SK-N-SH (cell line): ENCODE measurements at regions not wholly inside any gene's neighbourhood (a gene's known extent, or its start where the extent isn't known, plus 50 kb on each side); places are given as distances from the start of the nearest gene placed in this dataset.

Experiments used
- CHD2 ChIP-seq: fragments of 150-350 bp; IDR thresholded peaks from 2 replicates; pipeline ENCODE4 v1.6.1; 2018; ENCODE audit warnings: low read length; ENCODE audit not compliant: partially characterized antibody
- ELF1 ChIP-seq: IDR thresholded peaks from 2 replicates; pipeline ENCODE4 v1.4.0; 2012
- EP300 ChIP-seq, 2 experiments: IDR thresholded peaks; 2 replicates each; pipeline versions ENCODE4 v1.4.0 to v1.6.1; 2012; ENCODE audit warnings: borderline replicate concordance in 1 of 2, low read depth in 1 of 2, low read length in 1 of 2
- GATA2 ChIP-seq: sonication (generic); formaldehyde crosslinking; IDR thresholded peaks from 2 replicates; pipeline ENCODE4 v1.5.0; 2020; ENCODE audit warnings: mild to moderate bottlenecking, missing genetic modification reagents
- NFIC ChIP-seq: IDR thresholded peaks from 2 replicates; pipeline ENCODE4 v1.4.0; 2012; ENCODE audit warnings: borderline replicate concordance
- POLR2AphosphoS5 ChIP-seq: IDR thresholded peaks from 2 replicates; pipeline ENCODE4 v1.6.1; 2012; ENCODE audit warnings: low read depth, low read length
- RAD21 ChIP-seq: IDR thresholded peaks from 2 replicates; pipeline ENCODE4 v1.6.1; 2012; ENCODE audit warnings: mild to moderate bottlenecking, low read length
- TCF12 ChIP-seq: IDR thresholded peaks from 2 replicates; pipeline ENCODE4 v1.4.0; 2012
- TEAD4 ChIP-seq: IDR thresholded peaks from 2 replicates; pipeline ENCODE4 v1.4.0; 2012; ENCODE audit warnings: mild to moderate bottlenecking, borderline replicate concordance; ENCODE audit not compliant: insufficient read depth
- YY1 ChIP-seq: IDR thresholded peaks from 2 replicates; pipeline ENCODE4 v1.4.0; 2012; ENCODE audit warnings: low read depth, mild to moderate bottlenecking
- TF ChIP-seq, protein P1 (sequence below): fragments of 200-600 bp; sonication (generic); IDR thresholded peaks from 2 replicates; pipeline ENCODE4 v1.6.1; 2017; ENCODE audit warnings: antibody characterized with exemption, mild to moderate bottlenecking, moderate library complexity
- TF ChIP-seq, protein P2 (sequence below): IDR thresholded peaks from 2 replicates; pipeline ENCODE4 v1.4.0; 2012; ENCODE audit warnings: low read depth, borderline replicate concordance
- TF ChIP-seq, protein P3 (sequence below): IDR thresholded peaks from 2 replicates; pipeline ENCODE4 v1.4.0; 2012; ENCODE audit warnings: low read depth, borderline replicate concordance

DNA sequence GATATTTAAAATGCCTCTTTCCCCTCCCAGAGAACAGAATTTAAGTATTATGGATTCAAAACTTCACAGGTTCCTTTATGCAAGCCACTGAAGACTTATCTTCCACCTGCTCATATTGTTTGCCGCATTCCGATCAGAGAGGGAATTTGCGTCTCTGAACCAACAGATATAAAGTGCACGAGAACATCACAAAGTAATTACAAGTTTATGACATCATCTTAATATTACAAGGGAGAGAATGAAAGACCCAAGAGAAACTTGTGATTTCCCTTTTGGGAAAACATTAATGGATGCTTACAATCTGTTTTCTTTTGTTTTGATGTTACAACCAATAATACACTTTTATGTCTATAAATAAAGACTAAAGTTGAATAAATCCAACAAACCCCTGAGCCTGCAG, 631.0 kb downstream of the BCL11A start:
- no peak for TF ChIP-seq TEAD4
- no peak for TF ChIP-seq NFIC
- TF ChIP-seq, protein P1, sequence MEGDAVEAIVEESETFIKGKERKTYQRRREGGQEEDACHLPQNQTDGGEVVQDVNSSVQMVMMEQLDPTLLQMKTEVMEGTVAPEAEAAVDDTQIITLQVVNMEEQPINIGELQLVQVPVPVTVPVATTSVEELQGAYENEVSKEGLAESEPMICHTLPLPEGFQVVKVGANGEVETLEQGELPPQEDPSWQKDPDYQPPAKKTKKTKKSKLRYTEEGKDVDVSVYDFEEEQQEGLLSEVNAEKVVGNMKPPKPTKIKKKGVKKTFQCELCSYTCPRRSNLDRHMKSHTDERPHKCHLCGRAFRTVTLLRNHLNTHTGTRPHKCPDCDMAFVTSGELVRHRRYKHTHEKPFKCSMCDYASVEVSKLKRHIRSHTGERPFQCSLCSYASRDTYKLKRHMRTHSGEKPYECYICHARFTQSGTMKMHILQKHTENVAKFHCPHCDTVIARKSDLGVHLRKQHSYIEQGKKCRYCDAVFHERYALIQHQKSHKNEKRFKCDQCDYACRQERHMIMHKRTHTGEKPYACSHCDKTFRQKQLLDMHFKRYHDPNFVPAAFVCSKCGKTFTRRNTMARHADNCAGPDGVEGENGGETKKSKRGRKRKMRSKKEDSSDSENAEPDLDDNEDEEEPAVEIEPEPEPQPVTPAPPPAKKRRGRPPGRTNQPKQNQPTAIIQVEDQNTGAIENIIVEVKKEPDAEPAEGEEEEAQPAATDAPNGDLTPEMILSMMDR, result no peak
- no peak for TF ChIP-seq TCF12
- TF ChIP-seq, protein P2, sequence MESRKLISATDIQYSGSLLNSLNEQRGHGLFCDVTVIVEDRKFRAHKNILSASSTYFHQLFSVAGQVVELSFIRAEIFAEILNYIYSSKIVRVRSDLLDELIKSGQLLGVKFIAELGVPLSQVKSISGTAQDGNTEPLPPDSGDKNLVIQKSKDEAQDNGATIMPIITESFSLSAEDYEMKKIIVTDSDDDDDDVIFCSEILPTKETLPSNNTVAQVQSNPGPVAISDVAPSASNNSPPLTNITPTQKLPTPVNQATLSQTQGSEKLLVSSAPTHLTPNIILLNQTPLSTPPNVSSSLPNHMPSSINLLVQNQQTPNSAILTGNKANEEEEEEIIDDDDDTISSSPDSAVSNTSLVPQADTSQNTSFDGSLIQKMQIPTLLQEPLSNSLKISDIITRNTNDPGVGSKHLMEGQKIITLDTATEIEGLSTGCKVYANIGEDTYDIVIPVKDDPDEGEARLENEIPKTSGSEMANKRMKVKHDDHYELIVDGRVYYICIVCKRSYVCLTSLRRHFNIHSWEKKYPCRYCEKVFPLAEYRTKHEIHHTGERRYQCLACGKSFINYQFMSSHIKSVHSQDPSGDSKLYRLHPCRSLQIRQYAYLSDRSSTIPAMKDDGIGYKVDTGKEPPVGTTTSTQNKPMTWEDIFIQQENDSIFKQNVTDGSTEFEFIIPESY, result no peak
- no peak for TF ChIP-seq POLR2AphosphoS5
- TF ChIP-seq GATA2, result no peak
- no peak for TF ChIP-seq CHD2
- TF ChIP-seq YY1, result no peak
- TF ChIP-seq ELF1, result no peak
- no peak for TF ChIP-seq RAD21
- TF ChIP-seq EP300 (IDR thresholded peaks at IDR 0.05; ENCODE audit: borderline replicate concordance in 1 of 2, low read depth in 1 of 2, low read length in 1 of 2), result no peak
- TF ChIP-seq, protein P3, sequence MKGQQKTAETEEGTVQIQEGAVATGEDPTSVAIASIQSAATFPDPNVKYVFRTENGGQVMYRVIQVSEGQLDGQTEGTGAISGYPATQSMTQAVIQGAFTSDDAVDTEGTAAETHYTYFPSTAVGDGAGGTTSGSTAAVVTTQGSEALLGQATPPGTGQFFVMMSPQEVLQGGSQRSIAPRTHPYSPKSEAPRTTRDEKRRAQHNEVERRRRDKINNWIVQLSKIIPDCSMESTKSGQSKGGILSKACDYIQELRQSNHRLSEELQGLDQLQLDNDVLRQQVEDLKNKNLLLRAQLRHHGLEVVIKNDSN, result no peak
